ENCODE measurements at regions not wholly inside any gene's neighbourhood (a gene's known extent, or its start where the extent isn't known, plus 50 kb on each side); places are given as distances from the start of the nearest gene placed in this dataset.

GRCh38 chr1:218741852-218742251, 396.7 kb downstream of the TGFB2 start:
- no peak overlapping the region for H3K27ac ChIP-seq
- H3K27me3 ChIP-seq (replicated peaks; ENCODE audit: insufficient read depth) = no peaks in the 10 kb centered on the region
- intact Hi-C loops (cut with DNase I) = no loop called here
- TF ChIP-seq POLR2AphosphoS5 (IDR thresholded peaks at IDR 0.05) (no peak), POLR2A (IDR thresholded peaks at IDR 0.05) (no peak), CTCF (IDR thresholded peaks at IDR 0.05) (no peak)
- no peaks in the 10 kb centered on the region for H3K36me3 ChIP-seq
- H3K9me3 ChIP-seq = no peaks in the 10 kb centered on the region
- 80% methylated on average over 3 of the region's 3 CpGs for WGBS
- no peaks in the 10 kb centered on the region for H3K4me1 ChIP-seq (replicated peaks)
- no peak for DNase-seq (ENCODE audit: low spot score)
- H3K4me3 ChIP-seq = no peak overlapping the region

GRCh38 chr1:218742467-218743262, 397.5 kb downstream of the TGFB2 start:
- TF ChIP-seq POLR2A (IDR thresholded peaks at IDR 0.05) (no peak), CTCF (IDR thresholded peaks at IDR 0.05) (no peak), POLR2AphosphoS5 (IDR thresholded peaks at IDR 0.05) (no peak)
- no peak overlapping the region for H3K4me3 ChIP-seq
- H3K9me3 ChIP-seq = no peaks in the 10 kb centered on the region
- no peaks in the 10 kb centered on the region for H3K27me3 ChIP-seq (replicated peaks; ENCODE audit: insufficient read depth)
- no peak overlapping the region for H3K27ac ChIP-seq
- H3K36me3 ChIP-seq = no peaks in the 10 kb centered on the region
- no peaks in the 10 kb centered on the region for H3K4me1 ChIP-seq (replicated peaks)
- intact Hi-C loops (cut with DNase I) = no loop called here
- DNase-seq (ENCODE audit: low spot score) = no peak
- 87% methylated on average over 6 of the region's 6 CpGs for WGBS

GRCh38 chr1:218743861-218744505, 398.8 kb downstream of the TGFB2 start:
- no peaks in the 10 kb centered on the region for H3K27me3 ChIP-seq (replicated peaks; ENCODE audit: insufficient read depth)
- H3K27ac ChIP-seq = no peak overlapping the region
- TF ChIP-seq POLR2A (IDR thresholded peaks at IDR 0.05) (no peak), POLR2AphosphoS5 (IDR thresholded peaks at IDR 0.05) (no peak), CTCF (IDR thresholded peaks at IDR 0.05) (no peak)
- H3K36me3 ChIP-seq = no peaks in the 10 kb centered on the region
- intact Hi-C loops (cut with DNase I) = no loop called here
- WGBS = 95% methylated on average over 4 of the region's 4 CpGs
- no peaks in the 10 kb centered on the region for H3K9me3 ChIP-seq
- no peaks in the 10 kb centered on the region for H3K4me1 ChIP-seq (replicated peaks)
- no peak overlapping the region for H3K4me3 ChIP-seq
- no peak for DNase-seq (ENCODE audit: low spot score)

GRCh38 chr1:218748071-218748470, 402.9 kb downstream of the TGFB2 start:
- H3K36me3 ChIP-seq = no peaks in the 10 kb centered on the region
- no peak for DNase-seq (ENCODE audit: low spot score)
- no peak overlapping the region for H3K4me3 ChIP-seq
- 90% methylated on average over 1 of the region's 1 CpG for WGBS
- no peak overlapping the region for H3K27ac ChIP-seq
- H3K4me1 ChIP-seq (replicated peaks) = no peaks in the 10 kb centered on the region
- no peaks in the 10 kb centered on the region for H3K27me3 ChIP-seq (replicated peaks; ENCODE audit: insufficient read depth)
- TF ChIP-seq POLR2AphosphoS5 (IDR thresholded peaks at IDR 0.05) (no peak), CTCF (IDR thresholded peaks at IDR 0.05) (no peak), POLR2A (IDR thresholded peaks at IDR 0.05) (no peak)
- no peaks in the 10 kb centered on the region for H3K9me3 ChIP-seq
- intact Hi-C loops (cut with DNase I) = no loop called here
